GM18502 (cell line): ENCODE measurements at regions not wholly inside any gene's neighbourhood (a gene's known extent, or its start where the extent isn't known, plus 50 kb on each side); places are given as distances from the start of the nearest gene placed in this dataset.

Experiments
- ATAC-seq: cut with Tn5 transposase; IDR thresholded peaks from one replicate; pipeline ENCODE4 v1.9.1; 2021; ENCODE audit warnings: mild to moderate bottlenecking; ENCODE audit not compliant: unreplicated experiment, poor library complexity

DNA sequence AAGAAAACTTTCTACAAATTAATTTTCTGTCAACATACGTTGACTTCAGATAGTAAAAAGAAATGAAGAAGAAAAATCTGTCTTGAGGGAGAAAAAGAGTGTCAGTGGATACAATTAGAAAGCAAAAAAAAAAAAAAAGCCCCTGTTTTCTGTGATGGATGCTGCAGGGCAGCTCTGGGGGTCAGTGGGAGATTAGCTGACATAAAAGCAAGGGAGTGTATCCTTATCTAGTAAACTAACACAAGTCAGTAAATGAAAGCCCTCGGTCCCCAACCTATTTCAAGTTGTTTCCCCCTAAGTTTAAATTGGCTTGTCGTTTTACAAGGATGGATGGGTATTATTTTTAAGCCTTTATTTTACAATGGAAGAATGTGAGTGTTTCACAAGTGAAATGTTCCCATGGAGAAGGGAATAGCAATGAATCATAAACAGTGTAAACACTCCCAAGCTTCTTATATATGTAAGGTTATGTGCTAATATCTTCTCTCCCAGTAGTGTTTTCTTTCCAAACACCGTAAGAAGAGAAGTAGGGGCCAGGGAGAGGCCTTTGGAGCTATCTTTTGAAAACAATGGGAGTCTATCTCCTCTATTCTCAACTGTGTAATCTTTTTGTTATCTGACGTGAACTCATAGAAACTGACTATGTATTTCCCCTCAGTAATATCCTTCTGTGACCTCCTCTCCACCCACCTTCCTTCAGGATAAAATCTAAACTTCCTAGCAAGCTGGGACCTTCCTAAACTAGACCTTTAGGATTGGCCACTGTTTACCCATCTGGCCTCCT lies 347.7 kb downstream of the FBXO8 start:
- no peak for ATAC-seq

- no peak for ATAC-seq
Observed at GRCh38 chr4:173934933-173935620, 348.4 kb downstream of the FBXO8 start.

DNA sequence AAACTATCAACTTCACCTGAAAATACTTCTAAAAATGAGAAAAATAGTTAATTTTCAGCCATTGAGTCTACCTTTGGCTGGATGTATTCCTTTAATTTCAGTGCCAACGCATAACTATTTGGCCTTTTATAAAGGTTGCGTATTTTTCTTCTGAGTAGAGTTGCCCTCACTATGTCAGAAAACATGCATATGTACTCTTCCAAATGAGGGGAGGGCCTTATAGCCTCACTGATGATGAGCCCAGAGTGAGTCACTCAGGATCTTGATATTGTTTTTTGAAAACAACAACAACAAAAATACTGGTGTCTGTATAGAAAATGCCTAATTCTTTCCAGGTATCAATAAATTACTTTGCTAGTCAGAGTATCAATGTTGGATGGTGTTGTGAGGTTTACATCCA lies 349.3 kb downstream of the FBXO8 start:
- ATAC-seq = no peak

- no peak for ATAC-seq
Observed at GRCh38 chr4:173932701-173933100, 350.8 kb downstream of the FBXO8 start.

DNA sequence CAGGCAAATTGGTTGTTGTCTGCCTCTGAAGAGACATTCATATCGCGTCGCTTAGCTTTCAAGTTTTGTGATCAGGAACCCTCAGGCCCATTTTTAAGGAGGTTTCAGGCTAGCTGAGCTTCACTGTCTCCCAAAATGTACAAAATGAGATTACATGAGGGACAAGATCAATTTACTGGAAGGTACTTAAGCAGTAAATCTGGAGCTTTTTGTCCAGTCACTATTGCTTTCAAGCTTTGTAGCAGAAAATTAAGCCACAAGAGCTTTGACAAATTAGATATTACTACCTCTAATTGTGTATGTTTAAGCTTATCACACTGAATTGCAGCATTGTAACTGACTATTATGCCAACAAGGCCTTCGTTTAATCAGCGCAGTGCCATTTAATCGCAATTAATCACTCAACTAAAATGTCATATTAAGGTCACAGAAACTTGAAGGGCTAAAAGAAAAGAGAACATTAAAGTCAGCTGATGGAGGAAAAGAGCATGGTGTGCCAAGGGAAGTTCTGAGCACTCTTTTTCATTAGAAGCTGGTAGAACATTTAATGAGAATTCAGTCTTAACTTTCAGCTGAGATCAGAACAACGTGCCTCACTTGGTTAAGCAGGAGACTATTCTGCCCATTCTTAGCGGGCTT lies 353.0 kb downstream of the FBXO8 start:
- no peak for ATAC-seq

GRCh38 chr4:173929921-173930320 lies 353.5 kb downstream of the FBXO8 start:
- no peak for ATAC-seq

DNA sequence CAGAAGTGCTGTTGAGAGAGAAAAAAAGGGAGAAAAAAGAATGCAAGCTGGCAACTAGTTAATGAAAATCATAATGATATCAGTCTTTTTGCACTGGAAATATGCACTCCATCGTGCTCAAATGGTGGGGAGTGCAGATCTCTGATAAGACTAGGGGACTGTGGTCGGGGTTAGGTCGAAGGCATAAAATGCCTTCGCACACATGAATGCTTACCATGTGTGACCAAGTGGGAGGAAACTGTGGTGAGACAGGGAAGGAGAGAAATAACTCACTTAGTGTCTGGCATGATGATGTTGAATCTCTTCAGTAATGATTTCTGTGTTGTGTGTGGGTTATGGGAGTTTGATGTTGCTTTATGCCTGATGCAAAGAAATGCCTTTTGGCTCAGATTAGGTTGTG lies 358.9 kb downstream of the FBXO8 start:
- peak; percentile 85 for ATAC-seq

DNA sequence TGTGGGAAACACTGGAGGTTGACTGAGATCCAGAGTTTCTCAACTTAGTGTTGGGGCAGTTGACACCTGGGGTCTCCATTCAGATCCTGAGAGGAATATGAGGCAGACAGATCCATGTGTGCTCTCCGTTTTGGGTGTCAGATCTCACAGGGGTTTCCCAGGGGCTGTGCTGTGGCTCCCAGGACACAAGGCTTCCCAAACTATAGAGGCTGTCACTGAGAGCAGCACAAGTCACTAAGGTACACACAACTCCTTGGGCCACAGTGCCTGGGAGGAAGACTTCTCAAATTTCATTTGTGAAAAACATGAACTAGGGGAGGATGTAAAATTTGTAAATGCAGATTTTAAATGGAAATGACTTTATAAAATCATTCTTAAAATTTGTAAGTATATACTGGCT lies 363.6 kb downstream of the FBXO8 start:
- ATAC-seq = no peak

GRCh38 chr4:173919196-173919595 lies 364.3 kb downstream of the FBXO8 start:
- no peak for ATAC-seq

- no peak for ATAC-seq
Observed at GRCh38 chr4:173917255-173917960, 366.1 kb downstream of the FBXO8 start.

DNA sequence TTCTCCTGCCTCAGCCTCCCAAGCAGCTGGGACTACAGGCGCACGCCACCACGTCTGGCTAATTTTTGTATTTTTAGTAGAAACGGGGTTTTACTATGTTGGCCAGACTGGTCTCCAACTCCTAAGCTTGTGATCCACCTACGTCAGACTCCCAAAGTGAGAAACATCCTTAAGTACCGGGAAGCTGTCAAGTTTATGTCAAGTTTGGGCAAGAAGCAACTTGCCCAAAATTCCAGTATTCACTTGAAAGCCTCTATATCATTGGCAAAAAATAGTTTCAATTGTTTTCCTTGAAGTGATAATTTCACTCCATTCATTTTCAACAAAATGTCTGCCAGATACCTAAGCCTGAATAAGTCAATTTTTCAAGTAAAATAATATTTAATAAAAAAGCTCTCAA lies 370.0 kb downstream of the FBXO8 start:
- ATAC-seq = no peak

DNA sequence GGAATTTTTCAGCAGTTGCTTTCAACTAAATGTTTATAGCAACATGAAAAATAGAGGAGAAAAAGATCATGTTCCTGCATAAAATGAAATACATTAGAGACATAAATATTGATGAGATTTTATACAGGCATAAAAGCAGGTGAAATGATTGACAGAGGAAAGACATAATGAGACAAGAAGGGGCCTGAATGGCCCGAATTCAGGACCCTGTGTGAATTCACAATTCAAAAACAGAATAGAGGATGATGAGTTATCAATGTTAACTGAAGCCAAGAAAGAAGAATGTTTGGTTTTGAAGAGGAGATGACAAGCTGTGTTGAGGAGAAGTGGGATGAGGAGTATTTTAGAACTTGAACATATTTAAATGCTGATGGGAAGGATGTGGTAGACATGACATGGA lies 371.1 kb downstream of the FBXO8 start:
- no peak for ATAC-seq

DNA sequence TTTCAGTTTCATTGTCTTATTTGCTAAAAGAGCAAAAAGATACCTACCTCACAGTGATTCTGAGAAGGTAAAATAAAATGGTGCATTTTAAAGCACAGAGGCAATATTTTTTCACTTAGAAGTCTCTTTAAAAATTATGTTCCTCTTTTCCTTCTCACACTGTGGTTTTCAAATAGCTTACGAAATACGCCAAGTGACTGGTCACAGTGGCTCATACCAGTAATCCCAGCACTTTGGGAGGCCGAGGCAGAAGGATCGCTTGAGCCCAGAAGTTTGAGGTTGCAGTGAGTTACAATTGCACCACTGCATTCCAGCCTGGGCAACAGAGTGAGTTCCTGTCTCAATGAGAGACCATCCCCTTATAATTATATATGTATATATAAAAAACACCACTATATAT lies 372.6 kb downstream of the FBXO8 start:
- no peak for ATAC-seq

DNA sequence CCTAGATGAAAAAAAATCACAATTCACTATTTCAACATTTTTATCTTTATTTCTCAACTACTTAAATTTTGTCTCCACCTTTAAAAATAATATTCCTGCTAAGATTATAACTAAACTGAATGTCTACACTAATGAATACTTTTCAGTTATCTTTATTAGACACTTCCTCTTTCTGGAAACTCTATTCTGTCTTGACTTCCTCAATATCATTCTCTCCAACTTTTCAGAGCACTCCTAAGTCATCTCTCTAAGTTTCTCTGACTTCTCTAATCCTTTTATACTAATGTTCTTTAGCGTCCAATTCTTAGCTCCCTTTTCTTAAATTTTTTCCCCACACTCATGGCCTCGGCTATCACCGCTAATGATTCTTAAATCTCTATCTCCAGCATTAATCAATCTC lies 374.2 kb downstream of the FBXO8 start:
- ATAC-seq = no peak

DNA sequence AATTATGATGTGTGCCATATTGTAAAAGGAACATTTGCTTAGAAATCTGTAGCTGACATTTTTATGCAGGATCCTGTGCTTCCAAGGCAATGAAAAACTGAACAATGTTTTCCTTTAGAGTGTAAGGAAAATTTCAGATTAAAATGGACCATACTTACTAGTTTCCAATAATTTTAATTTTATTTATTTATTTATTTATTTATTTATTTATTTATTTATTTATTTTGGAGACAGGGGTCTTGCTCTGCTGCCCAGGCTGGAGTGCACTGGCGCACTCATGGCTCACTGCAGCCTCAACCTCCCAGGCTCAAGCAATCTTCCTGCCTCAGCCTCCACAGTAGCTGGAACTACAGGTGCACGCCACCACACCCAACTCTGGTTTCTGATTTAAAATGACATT lies 369.8 kb upstream of the HAND2 start:
- ATAC-seq = no peak

- no peak for ATAC-seq
Observed at GRCh38 chr4:173891072-173891471, 361.0 kb upstream of the HAND2 start.

- ATAC-seq = no peak
Observed at GRCh38 chr4:173883821-173884220, 353.8 kb upstream of the HAND2 start.

DNA sequence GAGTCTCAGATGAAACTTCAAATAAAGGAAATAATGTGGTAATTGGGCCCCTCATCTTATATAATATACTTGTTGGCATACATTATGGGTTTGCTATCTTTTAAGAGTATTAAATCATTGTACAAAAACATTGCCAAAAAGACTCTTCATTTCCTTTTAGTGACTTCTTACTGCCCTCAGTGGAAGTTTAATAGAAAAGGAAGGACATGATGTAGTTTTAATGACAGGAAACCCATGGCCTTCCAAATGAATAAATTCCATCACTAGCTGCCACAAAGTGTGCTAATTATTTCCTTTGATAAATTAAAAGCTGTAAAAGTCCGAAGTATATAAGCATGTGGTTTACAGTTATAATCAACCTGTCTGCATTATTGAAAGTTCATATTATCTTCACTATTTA lies 350.9 kb upstream of the HAND2 start:
- ATAC-seq = no peak

GRCh38 chr4:173879509-173879908 lies 349.5 kb upstream of the HAND2 start:
- ATAC-seq = no peak

DNA sequence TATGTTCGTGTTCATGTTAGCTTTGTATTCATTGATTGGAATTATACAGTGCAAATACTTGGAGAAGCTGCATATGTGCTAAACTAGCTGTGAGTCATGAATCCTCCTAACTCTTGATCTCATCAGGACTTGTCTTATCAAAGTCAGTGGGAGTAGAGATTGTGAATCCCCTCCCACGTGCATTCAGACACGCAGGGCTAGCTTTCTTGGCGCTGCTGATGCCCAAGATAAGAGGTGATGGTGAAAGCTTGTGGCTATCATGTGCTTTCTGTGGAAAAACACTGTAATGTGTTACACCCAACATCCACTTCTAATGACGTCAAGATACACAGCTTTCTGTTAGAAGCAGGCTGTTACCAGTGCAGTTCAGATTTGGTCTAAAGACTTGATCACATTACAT lies 348.7 kb upstream of the HAND2 start:
- no peak for ATAC-seq

DNA sequence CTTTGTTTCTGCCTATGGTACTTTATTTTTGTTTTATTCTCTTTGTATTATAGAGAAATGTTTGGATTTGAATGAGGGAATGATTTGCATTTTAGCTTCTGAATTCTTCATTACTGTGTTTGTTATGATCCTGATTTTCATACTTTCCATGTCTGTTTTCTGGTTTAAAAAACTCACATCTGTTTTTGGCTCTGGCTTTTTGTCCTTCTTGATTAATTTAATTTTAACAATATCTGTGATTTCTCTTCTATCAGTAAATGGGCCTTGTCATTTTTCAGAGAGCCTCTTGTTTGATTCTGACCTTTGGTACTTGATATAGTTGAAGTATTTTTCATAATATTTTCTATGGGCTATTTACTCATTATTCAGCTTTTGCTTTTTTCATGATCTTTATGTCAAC lies 341.6 kb upstream of the HAND2 start:
- no peak for ATAC-seq
